Limb (tissue), 2 donors: ENCODE measurements at regions not wholly inside any gene's neighbourhood (a gene's known extent, or its start where the extent isn't known, plus 50 kb on each side); places are given as distances from the start of the nearest gene placed in this dataset.
"Not testable (repeated sequence)": the region's sequence is repeated elsewhere in the genome, so short reads cannot be mapped to it uniquely, and the experiment has no call there.

Source experiments
- DNase-seq, 2 donors: peaks; one replicate each; pipeline ENCODE4 v3.0.0-alpha.2; 2016; ENCODE audit errors: extremely low spot score in 2 of 2

GRCh38 chrX:136975684-136976470 lies 57.9 kb downstream of the GPR101 start:
- no peak for DNase-seq

- DNase-seq, result no peak
Observed at GRCh38 chrX:136967966-136968365, 65.8 kb downstream of the GPR101 start.

GRCh38 chrX:136963973-136964372 lies 69.8 kb downstream of the GPR101 start:
- no peak for DNase-seq

- no peak for DNase-seq
Observed at GRCh38 chrX:136961594-136962135, 72.1 kb downstream of the GPR101 start.

- peak in 1 of 2 donors; percentile 37 for DNase-seq
Observed at GRCh38 chrX:136954930-136955329, 74.4 kb upstream of the RBMX start.

GRCh38 chrX:136953867-136954787 lies 73.6 kb upstream of the RBMX start:
- peak in 1 of 2 donors; percentile 46 for DNase-seq

- no peak for DNase-seq
Observed at GRCh38 chrX:136950211-136950610, 69.7 kb upstream of the RBMX start.

- no peak for DNase-seq
Observed at GRCh38 chrX:136941396-136942337, 61.1 kb upstream of the RBMX start.

GRCh38 chrX:136936183-136936549 lies 55.6 kb upstream of the RBMX start:
- no peak for DNase-seq

- not testable (repeated sequence) for DNase-seq
Observed at GRCh38 chrX:136935533-136936182, 55.1 kb upstream of the RBMX start.

GRCh38 chrX:136934652-136935051 lies 54.1 kb upstream of the RBMX start:
- DNase-seq, result not testable (repeated sequence)

GRCh38 chrX:136933611-136934145 lies 53.2 kb upstream of the RBMX start:
- no peak for DNase-seq

GRCh38 chrX:136931661-136932060 lies 51.1 kb upstream of the RBMX start:
- no peak for DNase-seq
